ENCODE measurements at regions not wholly inside any gene's neighbourhood (a gene's known extent, or its start where the extent isn't known, plus 50 kb on each side); places are given as distances from the start of the nearest gene placed in this dataset.

DNA sequence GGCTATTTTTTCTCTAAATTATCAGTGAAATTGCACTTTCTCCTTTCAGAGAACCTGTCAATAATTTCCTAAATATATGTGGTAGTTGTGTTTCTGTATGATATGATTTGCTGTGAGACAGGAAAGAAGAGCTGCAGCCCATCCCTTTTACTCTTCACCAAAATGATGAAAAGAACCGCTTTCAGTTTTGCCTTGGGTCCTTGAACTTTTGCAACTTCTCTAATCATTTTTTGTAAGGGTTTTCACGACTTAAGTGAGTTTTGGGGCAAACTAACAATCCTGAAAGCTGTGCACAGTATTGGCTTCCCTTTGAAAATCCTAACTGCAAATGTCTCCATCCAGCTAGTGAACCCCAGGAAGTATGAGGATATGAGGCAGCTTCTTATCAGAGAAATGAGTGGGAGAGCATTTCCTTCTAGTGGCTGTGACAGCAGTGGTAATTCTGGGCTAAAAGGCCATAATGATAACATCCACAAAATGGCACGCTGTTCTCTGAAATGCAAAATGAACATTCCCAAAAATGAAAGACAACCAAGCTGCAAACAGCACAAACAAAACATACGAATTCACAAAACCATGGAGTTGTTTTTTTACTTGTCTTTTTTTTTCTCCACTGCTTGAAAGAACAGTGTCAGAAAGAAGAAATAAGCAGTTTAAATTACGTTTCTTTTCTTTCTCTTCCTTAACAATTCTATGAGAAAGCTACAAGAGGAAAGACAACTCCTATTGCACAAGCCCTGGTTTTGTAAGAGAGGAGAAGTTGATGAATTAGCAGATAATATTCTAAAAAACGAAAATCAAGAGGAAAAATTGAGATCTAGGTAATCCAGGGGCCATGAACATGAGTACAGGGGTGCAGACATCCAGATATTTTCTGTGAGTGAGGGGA lies 1291.6 kb upstream of the ZEB2 start:
- TF ChIP-seq, protein P1, sequence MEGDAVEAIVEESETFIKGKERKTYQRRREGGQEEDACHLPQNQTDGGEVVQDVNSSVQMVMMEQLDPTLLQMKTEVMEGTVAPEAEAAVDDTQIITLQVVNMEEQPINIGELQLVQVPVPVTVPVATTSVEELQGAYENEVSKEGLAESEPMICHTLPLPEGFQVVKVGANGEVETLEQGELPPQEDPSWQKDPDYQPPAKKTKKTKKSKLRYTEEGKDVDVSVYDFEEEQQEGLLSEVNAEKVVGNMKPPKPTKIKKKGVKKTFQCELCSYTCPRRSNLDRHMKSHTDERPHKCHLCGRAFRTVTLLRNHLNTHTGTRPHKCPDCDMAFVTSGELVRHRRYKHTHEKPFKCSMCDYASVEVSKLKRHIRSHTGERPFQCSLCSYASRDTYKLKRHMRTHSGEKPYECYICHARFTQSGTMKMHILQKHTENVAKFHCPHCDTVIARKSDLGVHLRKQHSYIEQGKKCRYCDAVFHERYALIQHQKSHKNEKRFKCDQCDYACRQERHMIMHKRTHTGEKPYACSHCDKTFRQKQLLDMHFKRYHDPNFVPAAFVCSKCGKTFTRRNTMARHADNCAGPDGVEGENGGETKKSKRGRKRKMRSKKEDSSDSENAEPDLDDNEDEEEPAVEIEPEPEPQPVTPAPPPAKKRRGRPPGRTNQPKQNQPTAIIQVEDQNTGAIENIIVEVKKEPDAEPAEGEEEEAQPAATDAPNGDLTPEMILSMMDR (IDR thresholded peaks at IDR 0.05) = no peak
- TF ChIP-seq POLR2A (IDR thresholded peaks at IDR 0.05) = no peak

All from Peyer's patch (tissue), 4 donors.